ENCODE measurements at regions not wholly inside any gene's neighbourhood (a gene's known extent, or its start where the extent isn't known, plus 50 kb on each side); places are given as distances from the start of the nearest gene placed in this dataset.

GRCh38 chr2:16561676-16562075, 104.0 kb downstream of the CYRIA start:
- DNase-seq (ENCODE audit: low read depth), result no peak

GRCh38 chr2:16561251-16561650, 104.4 kb downstream of the CYRIA start:
- DNase-seq (ENCODE audit: low read depth), result no peak

- DNase-seq (ENCODE audit: low read depth), result no peak
These were observed 106.2 kb downstream of the CYRIA start for GRCh38 chr2:16559278-16560067.

GRCh38 chr2:16554060-16554583, 111.5 kb downstream of the CYRIA start:
- DNase-seq (ENCODE audit: low read depth), result no peak

GRCh38 chr2:16553226-16553625, 112.4 kb downstream of the CYRIA start:
- DNase-seq (ENCODE audit: low read depth), result no peak

- no peak for DNase-seq (ENCODE audit: low read depth)
These were observed 113.4 kb downstream of the CYRIA start for GRCh38 chr2:16552202-16552601.

- no peak for DNase-seq (ENCODE audit: low read depth)
These were observed 117.6 kb downstream of the CYRIA start for GRCh38 chr2:16548036-16548435.

- no peak for DNase-seq (ENCODE audit: low read depth)
These were observed 119.4 kb downstream of the CYRIA start for GRCh38 chr2:16546128-16546754.

- no peak for DNase-seq (ENCODE audit: low read depth)
These were observed 126.9 kb downstream of the CYRIA start for GRCh38 chr2:16538707-16539106.

GRCh38 chr2:16537347-16537746, 128.3 kb downstream of the CYRIA start:
- no peak for DNase-seq (ENCODE audit: low read depth)

- DNase-seq (ENCODE audit: low read depth), result no peak
These were observed 139.4 kb downstream of the CYRIA start for GRCh38 chr2:16526193-16526592.

- no peak for DNase-seq (ENCODE audit: low read depth)
These were observed 140.3 kb downstream of the CYRIA start for GRCh38 chr2:16525265-16525887.

GRCh38 chr2:16523711-16524110, 141.9 kb downstream of the CYRIA start:
- no peak for DNase-seq (ENCODE audit: low read depth)

- DNase-seq (ENCODE audit: low read depth), result no peak
These were observed 143.4 kb downstream of the CYRIA start for GRCh38 chr2:16522031-16522831.

- DNase-seq (ENCODE audit: low read depth), result no peak
These were observed 144.7 kb downstream of the CYRIA start for GRCh38 chr2:16520891-16521290.

GRCh38 chr2:16515696-16516095, 149.9 kb downstream of the CYRIA start:
- no peak for DNase-seq (ENCODE audit: low read depth)

GRCh38 chr2:16513626-16514025, 152.0 kb downstream of the CYRIA start:
- DNase-seq (ENCODE audit: low read depth), result no peak

GRCh38 chr2:16511041-16511440, 154.6 kb downstream of the CYRIA start:
- no peak for DNase-seq (ENCODE audit: low read depth)

GRCh38 chr2:16509042-16509441, 156.6 kb downstream of the CYRIA start:
- DNase-seq (ENCODE audit: low read depth), result no peak

GRCh38 chr2:16508490-16508851, 157.2 kb downstream of the CYRIA start:
- DNase-seq (ENCODE audit: low read depth), result no peak

GRCh38 chr2:16507655-16508489, 157.8 kb downstream of the CYRIA start:
- DNase-seq (ENCODE audit: low read depth), result no peak

All from amniotic epithelial cell (primary cell).